ENCODE measurements at regions not wholly inside any gene's neighbourhood (a gene's known extent, or its start where the extent isn't known, plus 50 kb on each side); places are given as distances from the start of the nearest gene placed in this dataset.

GRCh38 chr12:67370979-67371378 lies 101.8 kb downstream of the CAND1 start:
- TF ChIP-seq, protein P1, sequence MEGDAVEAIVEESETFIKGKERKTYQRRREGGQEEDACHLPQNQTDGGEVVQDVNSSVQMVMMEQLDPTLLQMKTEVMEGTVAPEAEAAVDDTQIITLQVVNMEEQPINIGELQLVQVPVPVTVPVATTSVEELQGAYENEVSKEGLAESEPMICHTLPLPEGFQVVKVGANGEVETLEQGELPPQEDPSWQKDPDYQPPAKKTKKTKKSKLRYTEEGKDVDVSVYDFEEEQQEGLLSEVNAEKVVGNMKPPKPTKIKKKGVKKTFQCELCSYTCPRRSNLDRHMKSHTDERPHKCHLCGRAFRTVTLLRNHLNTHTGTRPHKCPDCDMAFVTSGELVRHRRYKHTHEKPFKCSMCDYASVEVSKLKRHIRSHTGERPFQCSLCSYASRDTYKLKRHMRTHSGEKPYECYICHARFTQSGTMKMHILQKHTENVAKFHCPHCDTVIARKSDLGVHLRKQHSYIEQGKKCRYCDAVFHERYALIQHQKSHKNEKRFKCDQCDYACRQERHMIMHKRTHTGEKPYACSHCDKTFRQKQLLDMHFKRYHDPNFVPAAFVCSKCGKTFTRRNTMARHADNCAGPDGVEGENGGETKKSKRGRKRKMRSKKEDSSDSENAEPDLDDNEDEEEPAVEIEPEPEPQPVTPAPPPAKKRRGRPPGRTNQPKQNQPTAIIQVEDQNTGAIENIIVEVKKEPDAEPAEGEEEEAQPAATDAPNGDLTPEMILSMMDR (IDR thresholded peaks at IDR 0.05) = no peak
- TF ChIP-seq POLR2A (IDR thresholded peaks at IDR 0.05) (no peak), EP300 (IDR thresholded peaks at IDR 0.05) (no peak), POLR2AphosphoS5 (IDR thresholded peaks at IDR 0.05) (no peak)

Measured in stomach (tissue), 4 donors.